Activated gamma-delta T cell (primary cell): ENCODE measurements at regions not wholly inside any gene's neighbourhood (a gene's known extent, or its start where the extent isn't known, plus 50 kb on each side); places are given as distances from the start of the nearest gene placed in this dataset.

Experiments used
- DNase-seq: peaks from one replicate; lab custom pipeline; 2025; lab: John Stamatoyannopoulos, UW

DNA sequence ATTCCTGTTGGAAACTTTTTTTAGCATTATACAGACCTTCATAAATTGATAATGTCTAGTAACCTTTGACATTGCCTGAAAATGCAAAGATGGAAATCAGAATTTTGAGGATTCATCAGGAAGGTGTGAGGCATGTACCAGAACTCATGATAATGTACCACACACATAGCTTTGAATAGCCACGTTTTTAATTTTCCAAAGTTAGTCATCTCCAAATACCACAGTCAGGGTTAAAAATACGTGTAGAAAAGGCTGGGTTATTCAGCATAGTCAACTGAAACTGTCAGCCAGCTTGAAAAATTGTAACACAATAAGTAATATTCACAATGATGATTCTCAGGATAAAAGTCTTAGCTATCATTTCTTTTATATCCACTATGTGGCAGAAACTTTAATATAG is 102.0 kb upstream of the THRB start:
- DNase-seq = no peak

GRCh38 chr3:24598695-24599470 is 104.2 kb upstream of the THRB start:
- DNase-seq = no peak

DNA sequence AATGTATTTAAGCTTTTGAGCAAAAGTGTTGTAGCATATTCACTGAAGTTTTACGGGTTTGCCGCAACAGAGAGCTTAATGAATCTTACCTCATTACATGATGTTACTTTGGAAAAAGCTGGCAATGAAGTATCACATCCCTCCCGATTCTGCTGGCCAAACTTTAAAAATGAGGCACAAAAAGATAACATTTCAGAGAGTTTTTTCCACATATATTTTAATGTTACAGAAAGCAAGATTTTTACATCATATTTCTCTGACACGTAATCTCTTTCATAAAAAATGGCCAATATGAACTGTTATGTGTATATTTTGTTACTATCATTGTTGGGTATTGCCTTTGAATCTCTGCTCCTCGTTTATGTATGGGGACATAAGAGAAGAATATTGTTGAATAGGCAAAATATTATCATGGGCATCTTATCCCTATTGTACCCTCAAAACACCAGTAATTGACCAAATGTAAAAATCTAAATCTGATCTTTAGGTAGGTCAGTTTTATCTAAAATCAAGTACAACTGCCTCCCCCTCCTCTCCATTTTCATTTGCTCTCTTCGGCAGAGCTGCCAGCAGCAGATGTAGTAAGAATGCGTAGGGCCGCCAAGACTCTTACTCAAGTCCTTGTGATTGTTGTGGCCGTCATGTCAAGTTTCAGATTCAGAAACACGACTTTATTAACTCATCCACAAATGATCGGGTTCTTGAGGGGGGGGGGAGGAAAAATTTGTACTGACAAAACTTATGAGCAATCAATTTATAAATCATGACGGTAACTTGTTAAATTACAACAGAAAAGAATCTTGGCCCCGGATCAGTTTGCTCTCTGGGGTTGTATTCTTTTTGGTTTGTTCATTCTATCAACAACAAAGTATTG is 106.7 kb upstream of the THRB start:
- DNase-seq = no peak

DNA sequence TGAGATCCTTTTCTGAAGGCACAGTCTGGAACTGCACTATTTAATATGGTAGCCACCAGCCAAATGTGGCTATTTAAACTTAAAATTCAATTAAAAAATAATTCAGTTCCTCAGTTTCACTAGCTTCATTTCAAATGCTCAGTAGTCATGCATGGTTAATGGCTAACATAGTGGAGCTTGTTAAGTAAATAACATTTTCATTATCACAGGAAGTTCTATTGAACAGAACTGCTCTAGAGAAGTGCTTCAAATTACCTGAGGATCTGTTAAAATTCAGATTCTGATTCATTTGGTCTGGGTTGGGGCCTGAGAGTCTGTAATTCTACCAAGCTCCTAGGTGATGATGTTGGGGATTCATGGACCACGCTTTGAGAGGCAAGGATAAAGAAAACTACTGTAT is 109.6 kb upstream of the THRB start:
- DNase-seq = no peak

- DNase-seq = no peak
Observed at GRCh38 chr3:24605511-24606028, 110.9 kb upstream of the THRB start.

- DNase-seq = no peak
Observed at GRCh38 chr3:24607281-24607680, 112.6 kb upstream of the THRB start.

DNA sequence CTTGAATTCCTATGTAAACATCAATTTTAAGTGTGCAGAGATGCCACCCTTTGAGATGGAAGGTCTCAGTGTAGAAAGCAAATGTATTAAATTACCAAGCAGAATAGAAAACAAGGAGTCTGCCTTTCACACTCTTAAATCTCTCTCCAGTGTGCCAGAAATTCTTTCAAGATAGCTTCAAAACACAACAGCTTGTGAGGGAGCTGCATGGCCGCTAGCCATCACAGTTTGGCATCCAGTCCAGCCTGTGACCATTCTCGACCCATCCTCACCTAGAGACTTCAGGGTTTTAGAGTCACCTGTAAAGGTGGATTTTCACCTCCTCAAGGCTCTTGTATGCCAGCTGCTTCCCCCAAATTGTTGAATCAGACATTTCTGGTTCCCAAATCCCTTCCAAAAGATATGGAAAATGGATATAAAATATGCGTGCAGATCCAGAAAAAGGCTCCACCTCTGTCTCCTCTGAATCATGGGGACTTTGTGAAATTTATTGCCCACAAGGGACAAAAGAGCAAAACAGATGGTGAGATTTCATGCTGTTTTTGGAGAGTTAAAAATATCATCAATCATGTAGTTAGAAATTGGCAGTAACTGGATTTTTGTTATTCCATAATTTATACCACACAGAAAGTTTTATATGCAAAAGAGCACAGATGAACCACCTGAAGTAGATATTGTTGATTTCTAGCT is 114.2 kb upstream of the THRB start:
- no peak for DNase-seq

GRCh38 chr3:24614359-24614758 is 119.7 kb upstream of the THRB start:
- no peak for DNase-seq

DNA sequence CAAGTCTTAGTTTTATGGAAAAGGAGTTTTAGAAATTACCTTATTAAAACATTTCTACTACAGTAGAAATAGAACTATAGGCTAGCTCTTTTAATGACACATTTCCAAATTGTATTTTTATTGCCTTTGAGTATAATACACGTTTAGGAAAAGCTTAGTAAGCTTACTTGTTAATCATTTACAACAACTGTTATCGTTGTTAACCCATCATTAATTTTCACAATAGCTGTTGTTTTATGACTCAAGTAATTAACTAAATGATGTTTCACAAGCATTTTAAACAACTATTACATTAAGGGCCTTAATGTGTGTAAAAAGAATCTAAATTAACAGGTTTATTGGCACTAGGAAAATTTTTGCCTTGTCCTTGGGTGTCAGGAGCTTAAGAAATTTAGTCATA is 120.5 kb upstream of the THRB start:
- DNase-seq = no peak

DNA sequence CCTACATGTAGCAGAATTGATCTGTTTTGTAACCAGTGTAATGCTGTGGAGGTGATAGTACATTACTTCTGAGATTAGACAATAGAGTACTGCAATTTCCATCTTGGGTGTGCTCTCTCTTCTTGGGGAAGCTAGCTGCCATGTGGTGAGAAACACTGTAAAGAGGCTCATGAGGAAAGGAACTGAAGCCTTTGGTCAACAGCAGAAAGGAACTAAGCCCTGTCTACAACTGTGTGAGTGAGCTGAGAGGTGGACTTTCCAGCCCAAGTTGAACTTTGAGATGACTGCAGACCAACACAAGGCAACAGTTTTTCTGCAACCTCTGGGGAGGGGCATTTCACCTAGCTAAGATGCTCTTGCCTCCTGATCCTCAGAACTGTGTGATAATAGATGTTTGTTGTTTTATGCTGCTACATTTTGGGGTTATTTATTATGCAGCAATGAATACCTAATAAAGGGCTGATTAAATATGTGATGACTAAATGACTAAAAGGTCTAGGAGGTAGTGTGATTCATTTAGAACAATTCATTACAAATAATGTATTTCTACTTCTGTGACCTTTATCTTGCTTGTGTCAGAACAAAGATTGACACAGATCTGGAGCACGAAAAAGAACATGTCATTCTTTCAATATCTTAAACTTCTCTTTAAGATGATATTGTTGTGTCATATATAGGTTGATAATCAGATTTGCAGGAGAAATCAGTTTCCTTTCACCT is 121.6 kb upstream of the THRB start:
- no peak for DNase-seq

DNA sequence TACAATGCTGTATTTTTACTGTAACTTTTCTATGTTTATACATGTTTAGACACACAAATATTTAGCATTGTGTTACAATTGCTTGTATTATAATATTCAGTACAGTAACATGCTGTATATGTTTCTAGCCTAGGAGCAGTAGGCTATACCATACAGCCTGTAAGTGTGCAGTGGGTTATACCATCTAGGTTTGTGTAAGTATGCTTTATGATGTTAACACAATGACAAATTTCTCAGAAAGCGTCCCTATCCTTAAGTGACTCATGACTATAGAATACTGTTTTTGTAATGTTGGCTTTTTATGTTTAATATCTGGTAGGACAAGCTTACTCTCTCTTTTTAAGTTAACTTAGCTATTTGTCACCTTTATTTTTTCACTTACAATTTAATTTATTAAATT is 127.5 kb upstream of the THRB start:
- DNase-seq = no peak

GRCh38 chr3:24622696-24623225 is 128.1 kb upstream of the THRB start:
- no peak for DNase-seq

DNA sequence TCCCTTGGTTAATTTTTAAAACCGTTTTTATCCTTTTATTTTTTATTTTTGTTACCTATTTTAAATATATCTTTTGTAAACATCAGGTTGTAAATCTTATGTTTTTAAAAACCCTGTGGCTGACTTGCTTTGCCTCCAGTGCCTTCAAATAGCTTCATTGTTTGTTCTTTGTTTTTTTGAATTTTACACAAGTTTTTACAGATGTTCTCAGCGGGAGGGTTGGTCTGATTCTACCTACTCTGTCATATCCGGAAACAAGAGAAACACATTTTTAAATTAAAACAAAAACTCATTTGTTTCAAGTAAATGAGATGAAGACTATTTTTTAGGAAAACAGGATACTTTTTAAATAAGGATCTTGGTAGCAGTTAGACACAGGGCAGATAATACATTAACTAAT is 129.0 kb upstream of the THRB start:
- DNase-seq = no peak

DNA sequence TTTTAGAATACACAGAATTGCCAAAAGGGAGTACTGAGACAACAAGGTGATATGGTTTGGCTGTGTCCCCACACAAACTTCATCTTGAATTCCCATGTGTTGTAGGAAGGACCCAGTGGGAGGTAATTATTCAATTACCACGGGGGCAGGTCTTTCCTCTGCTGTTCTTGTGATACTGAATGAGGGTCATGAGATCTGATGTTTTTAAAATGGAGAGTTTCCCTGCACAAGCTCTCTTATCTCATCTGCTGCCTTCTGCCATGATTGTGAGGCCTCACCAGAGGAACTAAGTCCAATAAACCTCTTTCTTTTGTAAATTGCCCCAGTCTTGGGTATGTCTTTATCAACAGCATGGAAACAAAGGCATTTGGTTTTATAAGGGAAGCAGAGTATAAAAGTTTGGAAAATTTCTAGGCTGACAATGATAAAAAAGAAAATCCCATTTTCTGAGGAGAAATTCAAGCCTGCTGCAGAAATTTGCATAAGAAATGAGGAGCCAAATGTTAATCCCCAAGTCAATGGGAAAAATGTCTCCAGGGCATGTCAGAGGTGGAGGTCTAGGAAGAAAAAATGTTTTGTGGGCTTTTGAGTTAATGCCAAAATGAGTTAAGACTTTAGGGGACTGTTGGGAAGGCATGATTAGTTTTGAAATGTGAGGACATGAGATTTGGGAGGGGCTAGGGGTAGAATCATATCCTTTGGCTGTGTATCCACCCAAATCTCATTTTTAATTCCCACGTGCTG is 130.5 kb upstream of the THRB start:
- no peak for DNase-seq

DNA sequence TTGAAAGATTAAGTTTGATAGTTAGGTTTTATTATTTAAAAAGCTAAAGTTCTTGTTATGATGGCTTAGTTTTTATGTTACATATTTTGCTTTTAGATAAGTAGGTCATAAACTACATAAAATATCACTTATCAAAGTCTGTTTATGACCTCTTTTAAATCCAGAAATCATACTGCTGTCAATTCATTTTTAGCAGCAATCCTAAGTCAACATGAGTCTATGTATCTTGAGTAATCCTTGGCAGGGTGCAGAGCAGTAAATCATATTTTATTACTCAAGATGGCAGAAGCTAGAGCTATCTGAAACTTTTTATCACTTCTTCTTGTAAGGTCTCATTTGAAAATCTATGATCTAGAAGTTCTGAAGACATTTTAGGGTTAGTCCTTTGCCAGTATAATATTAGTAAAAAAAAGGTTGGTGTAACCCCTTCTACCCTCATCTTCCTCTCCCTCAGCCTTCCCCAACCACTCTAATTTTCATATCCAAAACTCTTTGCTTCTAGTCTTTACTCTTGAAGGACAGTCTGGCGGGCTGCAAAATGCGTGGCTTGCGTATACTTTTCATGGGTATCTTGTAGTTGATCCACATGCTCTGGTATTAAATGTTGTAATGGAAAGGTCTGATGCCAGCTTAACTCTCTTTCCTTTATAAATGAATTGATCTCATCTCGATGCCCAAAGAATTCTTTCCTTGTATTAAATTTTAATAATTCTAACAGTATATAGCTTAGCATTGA is 134.0 kb upstream of the THRB start:
- no peak for DNase-seq

DNA sequence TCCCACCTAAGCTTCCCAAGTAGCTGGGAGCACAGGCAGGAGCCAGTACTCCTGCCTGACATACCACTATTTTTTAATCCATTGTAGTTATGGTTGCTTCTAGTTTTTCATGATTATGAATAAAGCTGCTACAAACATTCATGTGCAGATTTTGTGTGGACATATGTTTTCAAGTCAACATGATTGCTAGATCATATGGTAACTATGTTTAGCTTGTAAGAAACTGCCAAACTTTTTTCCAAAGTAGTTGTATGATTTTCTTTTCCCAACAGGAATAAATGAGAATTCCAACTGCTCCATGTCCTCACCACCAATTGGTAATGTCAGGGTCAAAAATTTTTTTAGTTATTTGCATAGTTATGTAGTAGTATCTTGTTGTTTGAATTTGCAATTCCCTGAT is 136.8 kb upstream of the THRB start:
- DNase-seq = no peak

GRCh38 chr3:24639061-24639460 is 144.4 kb upstream of the THRB start:
- DNase-seq = no peak

- no peak for DNase-seq
Observed at GRCh38 chr3:24639481-24640329, 145.1 kb upstream of the THRB start.

- DNase-seq = no peak
Observed at GRCh38 chr3:24640330-24640877, 145.8 kb upstream of the THRB start.
